ENCODE measurements at regions not wholly inside any gene's neighbourhood (a gene's known extent, or its start where the extent isn't known, plus 50 kb on each side); places are given as distances from the start of the nearest gene placed in this dataset.

DNA sequence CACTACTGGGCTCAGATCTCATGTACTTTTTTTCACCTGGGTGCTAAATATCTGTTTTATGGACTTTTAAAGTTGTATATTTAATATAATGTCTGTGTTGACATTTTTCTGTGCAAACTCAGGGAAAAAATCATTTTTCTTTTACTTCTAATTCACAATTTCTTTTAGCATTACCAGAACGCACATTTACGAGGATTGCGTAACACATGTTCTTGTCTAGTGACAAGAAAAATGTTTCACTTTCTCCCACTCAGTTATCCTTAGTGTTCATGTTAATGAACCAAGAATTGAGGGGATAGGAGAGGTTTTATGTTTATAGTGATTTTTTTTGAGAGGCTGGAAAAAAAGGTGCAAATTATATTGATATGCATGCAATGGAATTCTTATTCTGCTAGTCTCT lies 86.3 kb upstream of the PJA2 start:
- no peak overlapping the region for H3K4me3 Mint-ChIP-seq
- Histone ChIP-seq H3K9me3 (ENCODE audit: control insufficient read depth in 1 of 2, insufficient read depth in 1 of 2, low read length in 2 of 2) (no peaks in the 10 kb centered on the region), H3K27me3 (ENCODE audit: control insufficient read depth in 1 of 2, insufficient read depth in 2 of 2, low read length in 2 of 2) (peaks cover 0 to 25% of the 10 kb centered on the region in 2 experiments), H3K36me3 (ENCODE audit: insufficient read depth, low read length) (no peaks in the 10 kb centered on the region), H3K4me1 (ENCODE audit: insufficient read depth, low read length) (no peaks in the 10 kb centered on the region), H3K4me3 (ENCODE audit: low read length) (no peak overlapping the region), H3K27ac (ENCODE audit: low read depth in 1 of 2, low read length in 2 of 2) (no peak overlapping the region)
- H3K27ac Mint-ChIP-seq = no peak overlapping the region
- peaks cover 48% of the 10 kb centered on the region for H3K27me3 Mint-ChIP-seq
- TF ChIP-seq, protein P1, sequence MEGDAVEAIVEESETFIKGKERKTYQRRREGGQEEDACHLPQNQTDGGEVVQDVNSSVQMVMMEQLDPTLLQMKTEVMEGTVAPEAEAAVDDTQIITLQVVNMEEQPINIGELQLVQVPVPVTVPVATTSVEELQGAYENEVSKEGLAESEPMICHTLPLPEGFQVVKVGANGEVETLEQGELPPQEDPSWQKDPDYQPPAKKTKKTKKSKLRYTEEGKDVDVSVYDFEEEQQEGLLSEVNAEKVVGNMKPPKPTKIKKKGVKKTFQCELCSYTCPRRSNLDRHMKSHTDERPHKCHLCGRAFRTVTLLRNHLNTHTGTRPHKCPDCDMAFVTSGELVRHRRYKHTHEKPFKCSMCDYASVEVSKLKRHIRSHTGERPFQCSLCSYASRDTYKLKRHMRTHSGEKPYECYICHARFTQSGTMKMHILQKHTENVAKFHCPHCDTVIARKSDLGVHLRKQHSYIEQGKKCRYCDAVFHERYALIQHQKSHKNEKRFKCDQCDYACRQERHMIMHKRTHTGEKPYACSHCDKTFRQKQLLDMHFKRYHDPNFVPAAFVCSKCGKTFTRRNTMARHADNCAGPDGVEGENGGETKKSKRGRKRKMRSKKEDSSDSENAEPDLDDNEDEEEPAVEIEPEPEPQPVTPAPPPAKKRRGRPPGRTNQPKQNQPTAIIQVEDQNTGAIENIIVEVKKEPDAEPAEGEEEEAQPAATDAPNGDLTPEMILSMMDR (IDR thresholded peaks at IDR 0.05) = no peak
- CTCF ChIA-PET = no interaction called here
- H3K9me3 Mint-ChIP-seq = no peaks in the 10 kb centered on the region
- intact Hi-C loops (cut with DNase I, micrococcal nuclease) = no loop called here
- H3K36me3 Mint-ChIP-seq (ENCODE audit: low read depth) = no peaks in the 10 kb centered on the region
- POLR2A ChIA-PET = no interaction called here
- ATAC-seq (ENCODE audit: poor library complexity) (no peak), DNase-seq (no peak)
- H3K4me1 Mint-ChIP-seq (ENCODE audit: low read depth) = no peaks in the 10 kb centered on the region

DNA sequence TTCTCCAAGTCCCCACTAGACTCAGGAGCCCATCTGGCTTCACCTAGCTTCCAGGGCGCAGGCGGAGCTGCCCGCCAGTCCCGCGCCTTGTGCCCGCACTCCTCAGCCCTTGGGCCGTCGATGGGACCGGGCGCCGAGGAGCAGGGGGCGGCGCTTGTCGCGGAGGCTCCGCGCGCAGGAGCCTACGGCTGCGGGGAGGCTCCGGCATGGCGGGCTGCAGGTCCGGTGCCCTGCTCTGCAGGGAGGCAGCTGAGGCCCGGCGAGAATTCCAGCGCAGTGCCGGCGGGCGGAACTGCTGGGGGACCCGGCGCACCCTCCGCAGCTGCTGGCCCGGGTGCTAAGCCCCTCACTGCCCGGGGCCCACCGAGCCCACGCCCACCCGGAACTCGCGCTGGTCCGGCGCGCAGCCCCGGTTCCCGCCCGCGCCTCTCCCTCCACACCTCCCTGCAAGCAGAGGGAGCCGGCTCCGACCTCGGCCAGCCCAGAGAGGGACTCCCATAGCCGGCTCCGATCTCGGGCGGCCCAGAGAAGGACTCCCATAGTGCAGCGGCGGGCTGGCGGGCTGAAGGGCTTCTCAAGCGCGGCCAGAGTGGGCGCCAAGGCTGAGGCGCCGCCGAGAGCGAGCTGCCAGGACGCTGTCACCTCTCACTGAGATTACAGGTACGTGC lies 78.1 kb upstream of the PJA2 start:
- H3K4me1 ChIP-seq (ENCODE audit: insufficient read depth, low read length) = no peaks in the 10 kb centered on the region
- ChIA-PET POLR2A (no interaction called here), CTCF (no interaction called here)
- ATAC-seq (ENCODE audit: poor library complexity) (no peak), DNase-seq (no peak)
- TF ChIP-seq, protein P1 (IDR thresholded peaks at IDR 0.05) = no peak
- H3K27me3 Mint-ChIP-seq = peaks cover 26% of the 10 kb centered on the region
- no peaks in the 10 kb centered on the region for H3K36me3 Mint-ChIP-seq (ENCODE audit: low read depth)
- no peaks in the 10 kb centered on the region for H3K9me3 Mint-ChIP-seq
- peaks cover 0 to 8% of the 10 kb centered on the region in 2 experiments for H3K27me3 ChIP-seq (ENCODE audit: control insufficient read depth in 1 of 2, insufficient read depth in 2 of 2, low read length in 2 of 2)
- H3K4me3 ChIP-seq (ENCODE audit: low read length) = no peak overlapping the region
- intact Hi-C loops (cut with DNase I, micrococcal nuclease) = no loop called here
- H3K27ac ChIP-seq (ENCODE audit: low read depth in 1 of 2, low read length in 2 of 2) = no peak overlapping the region
- no peak overlapping the region for H3K27ac Mint-ChIP-seq
- no peaks in the 10 kb centered on the region for H3K36me3 ChIP-seq (ENCODE audit: insufficient read depth, low read length)
- H3K9me3 ChIP-seq (ENCODE audit: control insufficient read depth in 1 of 2, insufficient read depth in 1 of 2, low read length in 2 of 2) = peaks cover 0 to 4% of the 10 kb centered on the region in 2 experiments
- no peak overlapping the region for H3K4me3 Mint-ChIP-seq
- H3K4me1 Mint-ChIP-seq (ENCODE audit: low read depth) = no peaks in the 10 kb centered on the region

DNA sequence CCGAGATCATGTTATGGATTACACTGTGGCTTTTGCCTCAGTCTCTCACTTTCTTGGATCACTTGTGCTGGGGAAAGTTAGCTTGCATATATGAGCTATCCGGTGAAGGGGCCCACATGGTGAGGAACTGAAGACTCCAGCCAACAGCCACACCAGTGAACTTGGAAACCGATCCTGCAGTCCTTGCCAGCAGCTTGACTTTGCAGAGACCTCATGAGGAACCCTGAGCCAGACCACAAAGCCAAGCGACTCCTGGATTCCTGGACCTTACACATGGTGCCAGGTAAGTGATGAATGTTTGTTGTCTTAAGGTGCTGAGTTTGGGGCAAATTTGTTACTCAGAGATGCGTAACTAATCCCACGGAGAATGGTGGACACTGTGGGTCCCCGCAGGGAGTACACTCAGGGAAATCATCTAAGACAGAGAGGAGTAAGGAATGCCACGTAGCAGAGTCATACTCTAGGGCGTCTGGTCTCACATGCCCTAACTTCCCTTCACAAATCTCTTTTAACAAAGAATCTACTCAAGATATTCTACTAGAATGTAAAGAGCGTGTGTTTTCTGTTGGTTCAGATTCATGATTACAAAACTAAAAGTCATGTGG lies 76.5 kb upstream of the PJA2 start:
- H3K4me1 Mint-ChIP-seq (ENCODE audit: low read depth) = no peaks in the 10 kb centered on the region
- Histone ChIP-seq H3K36me3 (ENCODE audit: insufficient read depth, low read length) (no peaks in the 10 kb centered on the region), H3K9me3 (ENCODE audit: control insufficient read depth in 1 of 2, insufficient read depth in 1 of 2, low read length in 2 of 2) (peaks cover 0 to 4% of the 10 kb centered on the region in 2 experiments), H3K4me3 (ENCODE audit: low read length) (no peak overlapping the region), H3K27ac (ENCODE audit: low read depth in 1 of 2, low read length in 2 of 2) (no peak overlapping the region), H3K27me3 (ENCODE audit: control insufficient read depth in 1 of 2, insufficient read depth in 2 of 2, low read length in 2 of 2) (no peaks in the 10 kb centered on the region), H3K4me1 (ENCODE audit: insufficient read depth, low read length) (no peaks in the 10 kb centered on the region)
- peaks cover 13% of the 10 kb centered on the region for H3K27me3 Mint-ChIP-seq
- ATAC-seq (ENCODE audit: poor library complexity) = no peak
- no peaks in the 10 kb centered on the region for H3K9me3 Mint-ChIP-seq
- CTCF ChIA-PET = no interaction called here
- H3K4me3 Mint-ChIP-seq = no peak overlapping the region
- no peak overlapping the region for H3K27ac Mint-ChIP-seq
- TF ChIP-seq, protein P1 (IDR thresholded peaks at IDR 0.05) = no peak
- POLR2A ChIA-PET = no interaction called here
- no peaks in the 10 kb centered on the region for H3K36me3 Mint-ChIP-seq (ENCODE audit: low read depth)
- intact Hi-C loops (cut with DNase I, micrococcal nuclease) = no loop called here
- no peak for DNase-seq
